Progenitor cell of endocrine pancreas (in vitro differentiated cells): ENCODE measurements at regions not wholly inside any gene's neighbourhood (a gene's known extent, or its start where the extent isn't known, plus 50 kb on each side); places are given as distances from the start of the nearest gene placed in this dataset.

Experiments used
- DNase-seq: peaks from one replicate; pipeline ENCODE4 v3.0.0; 2021; ENCODE audit warnings: low spot score; ENCODE audit not compliant: unreplicated experiment
- H3K27ac Mint-ChIP-seq: 2 replicates; pipeline ENCODE4 v1.8.0; 2021; ENCODE audit warnings: mild to moderate bottlenecking, moderate library complexity, mixed read lengths
- H3K27me3 Mint-ChIP-seq: 2 replicates; pipeline ENCODE4 v1.8.0; 2021; ENCODE audit warnings: mixed read lengths
- H3K36me3 Mint-ChIP-seq: 2 replicates; pipeline ENCODE4 v1.8.0; 2022; ENCODE audit warnings: mixed read lengths; ENCODE audit not compliant: insufficient read depth
- H3K4me1 Mint-ChIP-seq: 2 replicates; pipeline ENCODE4 v1.8.0; 2021; ENCODE audit warnings: low read depth, mixed read lengths
- H3K4me3 Mint-ChIP-seq: 2 replicates; pipeline ENCODE4 v1.8.0; 2021; ENCODE audit warnings: low read depth, mild to moderate bottlenecking, moderate library complexity, mixed read lengths
- H3K9me3 Mint-ChIP-seq: 2 replicates; pipeline ENCODE4 v1.8.0; 2021; ENCODE audit warnings: low read depth, mixed read lengths
- TF ChIP-seq, protein P1 (sequence below): fragments of 200-600 bp; sonication (generic); IDR thresholded peaks from one replicate; pipeline ENCODE4 v1.5.0; 2021; ENCODE audit warnings: antibody characterized with exemption, mild to moderate bottlenecking; ENCODE audit not compliant: unreplicated experiment

DNA sequence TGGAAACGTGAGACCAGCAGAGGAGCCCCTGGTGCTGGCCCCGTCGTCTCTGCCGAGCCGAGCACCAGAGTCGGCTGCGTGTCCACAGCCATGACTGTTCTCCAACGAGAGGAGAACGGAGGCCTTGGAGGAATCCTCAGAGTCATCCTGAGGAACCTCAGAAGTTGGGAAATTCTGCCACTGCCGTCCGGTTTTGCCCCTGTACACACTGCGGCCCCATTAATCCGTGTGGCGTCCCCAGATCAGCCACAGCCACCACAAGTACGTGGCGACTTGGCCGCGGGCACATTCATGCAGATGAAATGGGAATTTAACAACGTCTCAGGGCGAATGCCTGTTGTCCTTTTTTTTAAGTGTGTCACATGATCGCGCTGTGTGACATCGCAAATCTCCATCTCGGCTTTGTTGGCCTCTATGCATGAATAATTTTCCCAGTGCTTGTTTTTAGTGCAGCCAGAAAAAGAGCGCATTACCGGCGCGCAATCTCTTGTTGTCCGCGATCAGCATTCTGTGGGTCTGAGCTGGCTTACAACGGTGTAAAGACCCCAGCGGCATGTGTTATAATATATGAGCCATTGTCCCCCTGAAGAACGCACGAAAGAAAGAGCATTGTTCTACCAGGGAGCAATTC lies 323.0 kb upstream of the IRX4 start:
- Mint-ChIP-seq H3K9me3 (no peaks in the 10 kb centered on the region), H3K4me3 (no peak overlapping the region), H3K4me1 (peaks cover 1% of the 10 kb centered on the region), H3K36me3 (no peaks in the 10 kb centered on the region), H3K27me3 (peaks cover 58% of the 10 kb centered on the region), H3K27ac (no peak overlapping the region)
- no peak for DNase-seq
- TF ChIP-seq, protein P1, sequence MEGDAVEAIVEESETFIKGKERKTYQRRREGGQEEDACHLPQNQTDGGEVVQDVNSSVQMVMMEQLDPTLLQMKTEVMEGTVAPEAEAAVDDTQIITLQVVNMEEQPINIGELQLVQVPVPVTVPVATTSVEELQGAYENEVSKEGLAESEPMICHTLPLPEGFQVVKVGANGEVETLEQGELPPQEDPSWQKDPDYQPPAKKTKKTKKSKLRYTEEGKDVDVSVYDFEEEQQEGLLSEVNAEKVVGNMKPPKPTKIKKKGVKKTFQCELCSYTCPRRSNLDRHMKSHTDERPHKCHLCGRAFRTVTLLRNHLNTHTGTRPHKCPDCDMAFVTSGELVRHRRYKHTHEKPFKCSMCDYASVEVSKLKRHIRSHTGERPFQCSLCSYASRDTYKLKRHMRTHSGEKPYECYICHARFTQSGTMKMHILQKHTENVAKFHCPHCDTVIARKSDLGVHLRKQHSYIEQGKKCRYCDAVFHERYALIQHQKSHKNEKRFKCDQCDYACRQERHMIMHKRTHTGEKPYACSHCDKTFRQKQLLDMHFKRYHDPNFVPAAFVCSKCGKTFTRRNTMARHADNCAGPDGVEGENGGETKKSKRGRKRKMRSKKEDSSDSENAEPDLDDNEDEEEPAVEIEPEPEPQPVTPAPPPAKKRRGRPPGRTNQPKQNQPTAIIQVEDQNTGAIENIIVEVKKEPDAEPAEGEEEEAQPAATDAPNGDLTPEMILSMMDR, result no peak

DNA sequence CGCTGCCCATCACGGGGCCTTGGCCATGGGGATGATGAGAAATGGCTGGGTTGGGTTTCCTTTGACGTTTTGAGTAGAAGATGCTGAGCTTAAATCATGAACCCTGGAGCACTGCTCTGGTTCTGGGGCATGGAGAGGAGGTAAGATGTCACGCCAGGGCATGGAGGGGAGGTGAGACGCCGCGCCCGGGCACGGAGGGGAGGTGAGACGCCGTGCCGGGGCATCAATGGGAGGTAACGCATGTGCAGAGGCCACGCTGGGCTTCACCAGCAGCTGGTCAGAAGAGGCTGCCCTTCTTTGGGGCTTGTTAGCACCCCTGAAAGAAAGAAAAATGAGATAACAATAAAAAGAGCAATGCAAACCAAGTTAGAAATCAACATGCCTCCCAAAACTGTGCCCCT lies 322.5 kb upstream of the IRX4 start:
- peak; percentile 3 for DNase-seq
- TF ChIP-seq, protein P1, result no peak
- H3K4me3 Mint-ChIP-seq, result no peak overlapping the region
- no peak overlapping the region for H3K27ac Mint-ChIP-seq
- no peaks in the 10 kb centered on the region for H3K9me3 Mint-ChIP-seq
- H3K27me3 Mint-ChIP-seq, result peaks cover 62% of the 10 kb centered on the region
- peaks cover 1% of the 10 kb centered on the region for H3K4me1 Mint-ChIP-seq
- H3K36me3 Mint-ChIP-seq, result no peaks in the 10 kb centered on the region

DNA sequence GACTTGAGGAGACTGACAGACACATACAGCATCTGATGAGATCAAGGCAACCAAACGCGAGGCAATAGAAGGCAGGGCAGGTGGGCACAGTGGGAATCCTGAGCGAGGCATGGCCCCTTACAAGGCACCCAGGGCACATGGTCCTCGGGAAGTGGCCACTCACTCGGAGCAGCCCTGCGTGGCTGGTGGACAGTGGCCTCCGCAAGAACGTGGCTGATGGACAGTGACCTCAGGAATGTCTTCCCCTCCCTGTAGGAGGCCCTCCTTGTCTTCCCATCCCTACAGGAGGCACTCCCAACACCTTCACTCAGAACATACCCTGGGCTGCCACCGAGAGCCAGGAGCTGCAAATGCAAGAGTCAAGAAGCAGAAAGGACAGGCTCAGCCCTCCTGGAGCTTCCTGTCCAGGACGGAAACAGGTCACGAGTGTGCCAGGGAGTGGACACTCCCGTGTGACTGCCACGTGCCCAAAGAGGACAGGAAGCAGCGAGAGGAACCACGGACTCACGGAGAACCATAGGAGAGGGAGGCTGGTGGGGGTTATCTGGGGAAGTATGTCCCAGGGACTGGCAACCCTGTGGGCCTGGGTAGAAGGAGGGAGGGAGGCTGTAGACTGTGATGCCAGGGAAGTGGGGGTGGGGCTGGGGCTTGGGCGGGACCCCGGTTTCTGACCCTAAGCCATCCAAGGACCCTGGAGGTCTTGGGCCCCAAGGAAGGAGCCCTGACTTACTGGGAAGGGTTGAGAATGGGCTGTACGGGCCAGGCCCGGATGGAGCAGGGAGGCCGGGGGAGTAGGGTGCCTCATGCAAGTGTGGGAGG lies 321.9 kb upstream of the IRX4 start:
- Mint-ChIP-seq H3K9me3 (no peaks in the 10 kb centered on the region), H3K4me1 (peaks cover 1% of the 10 kb centered on the region), H3K36me3 (no peaks in the 10 kb centered on the region), H3K4me3 (no peak overlapping the region), H3K27ac (no peak overlapping the region), H3K27me3 (peaks cover 68% of the 10 kb centered on the region)
- DNase-seq, result peak; percentile 5
- TF ChIP-seq, protein P1, result no peak

DNA sequence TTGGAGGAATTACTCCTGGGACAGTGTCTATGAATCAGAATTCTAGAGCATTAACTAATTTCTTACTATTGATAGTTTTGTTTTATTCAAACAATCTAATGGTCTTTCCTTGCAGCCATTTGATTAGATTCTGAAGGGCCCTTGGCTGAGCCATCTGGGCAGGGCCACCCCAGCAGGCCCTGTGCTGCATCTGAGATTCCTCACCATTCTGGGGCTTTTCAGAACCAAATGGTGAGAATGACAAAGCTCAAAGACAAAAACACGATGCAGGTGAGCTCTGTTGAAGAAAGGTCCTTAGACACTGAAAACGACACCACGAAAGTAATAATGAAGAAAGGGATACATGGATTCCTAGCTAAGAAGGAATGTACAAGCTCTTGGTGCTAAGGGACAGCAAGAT lies 321.0 kb upstream of the IRX4 start:
- Mint-ChIP-seq H3K27me3 (peaks cover 69% of the 10 kb centered on the region), H3K9me3 (no peaks in the 10 kb centered on the region), H3K4me1 (peaks cover 1% of the 10 kb centered on the region), H3K4me3 (no peak overlapping the region), H3K27ac (no peak overlapping the region), H3K36me3 (no peaks in the 10 kb centered on the region)
- DNase-seq, result no peak
- TF ChIP-seq, protein P1, result no peak

DNA sequence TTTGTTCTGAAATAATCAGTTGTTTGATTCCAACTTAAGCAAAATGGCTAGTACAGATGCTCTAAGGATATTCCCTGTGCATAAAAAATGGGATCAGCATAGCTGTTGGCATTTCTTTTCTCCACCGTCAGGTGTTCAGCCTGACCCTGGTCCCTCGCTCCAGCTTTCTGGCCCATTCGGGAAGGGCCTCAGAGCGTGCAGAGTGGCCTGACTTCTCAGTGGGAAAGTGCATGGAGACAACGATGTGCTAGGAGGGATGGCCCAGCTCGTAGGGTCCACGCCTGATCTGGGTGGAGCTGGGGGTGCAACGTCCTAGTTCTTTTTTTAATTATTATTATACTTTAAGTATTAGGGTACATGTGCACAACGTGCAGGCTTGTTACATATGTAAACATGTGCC lies 319.1 kb upstream of the IRX4 start:
- Mint-ChIP-seq H3K4me1 (peaks cover 1% of the 10 kb centered on the region), H3K36me3 (no peaks in the 10 kb centered on the region), H3K4me3 (no peak overlapping the region), H3K27me3 (peaks cover 69% of the 10 kb centered on the region), H3K9me3 (no peaks in the 10 kb centered on the region), H3K27ac (no peak overlapping the region)
- DNase-seq, result no peak
- TF ChIP-seq, protein P1, result no peak
